HG02938 (cell line): ENCODE measurements at regions not wholly inside any gene's neighbourhood (a gene's known extent, or its start where the extent isn't known, plus 50 kb on each side); places are given as distances from the start of the nearest gene placed in this dataset.

Source experiments
- ATAC-seq: cut with Tn5 transposase; IDR thresholded peaks from one replicate; pipeline ENCODE4 v1.9.1; 2021; ENCODE audit warnings: mild to moderate bottlenecking, moderate library complexity; ENCODE audit not compliant: unreplicated experiment

GRCh38 chr4:63817196-63817865, 591.9 kb downstream of the TECRL start:
- ATAC-seq: no peak

GRCh38 chr4:63814171-63814964, 594.9 kb downstream of the TECRL start:
- no peak for ATAC-seq

GRCh38 chr4:63799166-63799565, 610.1 kb downstream of the TECRL start:
- ATAC-seq: no peak

- ATAC-seq: no peak
Observed at GRCh38 chr4:63795301-63795700, 613.9 kb downstream of the TECRL start.

GRCh38 chr4:63790377-63790776, 618.9 kb downstream of the TECRL start:
- no peak for ATAC-seq

GRCh38 chr4:63788271-63788670, 621.0 kb downstream of the TECRL start:
- ATAC-seq: no peak

- no peak for ATAC-seq
Observed at GRCh38 chr4:63787326-63787725, 621.9 kb downstream of the TECRL start.

GRCh38 chr4:63786171-63786570, 623.1 kb downstream of the TECRL start:
- no peak for ATAC-seq

GRCh38 chr4:63784822-63785221, 624.4 kb downstream of the TECRL start:
- no peak for ATAC-seq

- ATAC-seq: no peak
Observed at GRCh38 chr4:63777601-63778000, 631.6 kb downstream of the TECRL start.

GRCh38 chr4:63764400-63764799, 644.9 kb downstream of the TECRL start:
- no peak for ATAC-seq

GRCh38 chr4:63757929-63758328, 651.3 kb downstream of the TECRL start:
- no peak for ATAC-seq

- no peak for ATAC-seq
Observed at GRCh38 chr4:63742882-63743281, 666.4 kb downstream of the TECRL start.

GRCh38 chr4:63729519-63729918, 679.7 kb downstream of the TECRL start:
- no peak for ATAC-seq

- ATAC-seq: no peak
Observed at GRCh38 chr4:63728480-63729177, 680.6 kb downstream of the TECRL start.

- ATAC-seq: no peak
Observed at GRCh38 chr4:63717384-63717783, 691.9 kb downstream of the TECRL start.

GRCh38 chr4:63708661-63709060, 700.6 kb downstream of the TECRL start:
- no peak for ATAC-seq

GRCh38 chr4:63700569-63700968, 708.7 kb downstream of the TECRL start:
- ATAC-seq: no peak

GRCh38 chr4:63693321-63693720, 715.9 kb downstream of the TECRL start:
- no peak for ATAC-seq

GRCh38 chr4:63678358-63678931, 730.8 kb downstream of the TECRL start:
- ATAC-seq: no peak

GRCh38 chr4:63670735-63671134, 738.5 kb downstream of the TECRL start:
- ATAC-seq: no peak
